Upper lobe of right lung (tissue), 1 donor: ENCODE measurements at regions not wholly inside any gene's neighbourhood (a gene's known extent, or its start where the extent isn't known, plus 50 kb on each side); places are given as distances from the start of the nearest gene placed in this dataset.

Source experiments
- ATAC-seq: fragments of 200-7000 bp; cut with Tn5 transposase; one replicate; pipeline ENCODE4 v1.9.1; 2020; ENCODE audit warnings: mild to moderate bottlenecking, moderate library complexity
- DNase-seq: peaks from one replicate; pipeline ENCODE4 v3.0.0-alpha.2; 2020
- H3K27ac ChIP-seq: fragments of 200-600 bp; one replicate; pipeline ENCODE4 v1.8.0; 2022
- H3K27me3 ChIP-seq: fragments of 200-600 bp; one replicate; pipeline ENCODE4 v1.8.0; 2022; ENCODE audit warnings: mild to moderate bottlenecking
- H3K36me3 ChIP-seq: fragments of 200-600 bp; one replicate; pipeline ENCODE4 v1.8.0; 2022
- H3K4me1 ChIP-seq: fragments of 200-600 bp; one replicate; pipeline ENCODE4 v1.8.0; 2022
- H3K4me3 ChIP-seq: fragments of 200-600 bp; one replicate; pipeline ENCODE4 v1.8.0; 2022; ENCODE audit warnings: mild to moderate bottlenecking
- H3K9me3 ChIP-seq: fragments of 200-600 bp; one replicate; pipeline ENCODE4 v1.8.0; 2022
- CTCF ChIP-seq: fragments of 200-600 bp; IDR thresholded peaks from one replicate; pipeline ENCODE4 v1.8.0; 2022; ENCODE audit warnings: antibody characterized with exemption
- intact Hi-C: fragments of 100-400 bp; cut with DNase I; formaldehyde crosslinking; loops from one replicate; pipeline ENCODE4 v1.11.0; 2022
- donor health status: DM: no; HTN: yes; CAD: no; lungs with severe emphysema.

GRCh38 chr1:212225871-212226302 is 59.3 kb upstream of the PPP2R5A start:
- H3K36me3 ChIP-seq, result no peaks in the 10 kb centered on the region
- no peaks in the 10 kb centered on the region for H3K9me3 ChIP-seq
- H3K27ac ChIP-seq, result no peak overlapping the region
- peaks cover 17% of the 10 kb centered on the region for H3K4me1 ChIP-seq
- no peak overlapping the region for H3K4me3 ChIP-seq
- DNase-seq (no peak), ATAC-seq (no peak)
- no peak for TF ChIP-seq CTCF
- no peaks in the 10 kb centered on the region for H3K27me3 ChIP-seq
- intact Hi-C loops, result no loop called here

- no peak overlapping the region for H3K27ac ChIP-seq
- peaks cover 17% of the 10 kb centered on the region for H3K4me1 ChIP-seq
These were observed 58.7 kb upstream of the PPP2R5A start for GRCh38 chr1:212226467-212226866.

GRCh38 chr1:212228076-212228475 is 57.1 kb upstream of the PPP2R5A start:
- intact Hi-C loops, result no loop called here
- Histone ChIP-seq H3K27ac (no peak overlapping the region), H3K9me3 (no peaks in the 10 kb centered on the region), H3K4me1 (peaks cover 14% of the 10 kb centered on the region), H3K27me3 (no peaks in the 10 kb centered on the region), H3K36me3 (no peaks in the 10 kb centered on the region), H3K4me3 (no peak overlapping the region)
- no peak for TF ChIP-seq CTCF
- ATAC-seq (no peak), DNase-seq (no peak)

More at GRCh38 chr1:212226467-212226866, 58.7 kb upstream of the PPP2R5A start:
- no peak for TF ChIP-seq CTCF
- H3K4me3 ChIP-seq, result no peak overlapping the region
- intact Hi-C loops, result no loop called here
- no peaks in the 10 kb centered on the region for H3K36me3 ChIP-seq
- ATAC-seq, result no peak
- no peaks in the 10 kb centered on the region for H3K9me3 ChIP-seq
- no peaks in the 10 kb centered on the region for H3K27me3 ChIP-seq
- DNase-seq, result no peak

- Histone ChIP-seq H3K4me1 (peaks cover 14% of the 10 kb centered on the region), H3K27me3 (no peaks in the 10 kb centered on the region), H3K4me3 (no peak overlapping the region), H3K36me3 (no peaks in the 10 kb centered on the region), H3K27ac (no peak overlapping the region), H3K9me3 (no peaks in the 10 kb centered on the region)
- intact Hi-C loops, result no loop called here
- no peak for TF ChIP-seq CTCF
- peak; percentile 87 for ATAC-seq
- DNase-seq, result peak; percentile 78
These were observed 56.6 kb upstream of the PPP2R5A start for GRCh38 chr1:212228591-212229119.

GRCh38 chr1:212229654-212230053 is 55.6 kb upstream of the PPP2R5A start:
- Histone ChIP-seq H3K4me3 (no peak overlapping the region), H3K27me3 (no peaks in the 10 kb centered on the region), H3K4me1 (peaks cover 14% of the 10 kb centered on the region), H3K9me3 (no peaks in the 10 kb centered on the region), H3K36me3 (no peaks in the 10 kb centered on the region), H3K27ac (no peak overlapping the region)
- ATAC-seq, result no peak
- intact Hi-C loops, result no loop called here
- TF ChIP-seq CTCF, result no peak
- no peak for DNase-seq

- ATAC-seq, result peak; percentile 21
- no peak for DNase-seq
- no peaks in the 10 kb centered on the region for H3K9me3 ChIP-seq
- no peak overlapping the region for H3K27ac ChIP-seq
- H3K4me1 ChIP-seq, result peaks cover 16% of the 10 kb centered on the region
- intact Hi-C loops, result no loop called here
- no peaks in the 10 kb centered on the region for H3K27me3 ChIP-seq
- TF ChIP-seq CTCF, result no peak
- no peaks in the 10 kb centered on the region for H3K36me3 ChIP-seq
- H3K4me3 ChIP-seq, result no peak overlapping the region
These were observed 54.9 kb upstream of the PPP2R5A start for GRCh38 chr1:212230329-212230728.
